ENCODE measurements at regions not wholly inside any gene's neighbourhood (a gene's known extent, or its start where the extent isn't known, plus 50 kb on each side); places are given as distances from the start of the nearest gene placed in this dataset.

DNA sequence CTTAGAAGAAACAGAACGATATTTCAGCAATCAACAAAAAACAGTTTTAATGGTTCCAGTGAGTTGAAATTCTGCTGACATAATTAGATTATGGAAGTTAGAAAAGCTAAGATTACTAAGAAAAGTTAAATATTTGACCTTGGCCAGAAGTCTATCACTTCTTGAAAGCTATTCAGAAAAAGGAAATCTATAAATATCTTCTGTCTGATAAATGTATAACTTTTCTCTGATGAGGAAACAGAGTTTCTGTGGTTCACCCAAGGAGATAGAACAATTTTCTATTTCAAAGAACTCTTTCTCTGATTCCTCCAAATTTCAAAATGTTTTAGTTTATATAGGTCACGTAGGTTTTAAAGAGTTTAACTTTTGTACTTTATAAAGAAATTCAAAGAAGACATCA lies 438.4 kb upstream of the CHORDC1 start:
- Histone ChIP-seq H2AK5ac (ENCODE audit: low read depth, low read length) (no peak overlapping the region), H3K79me1 (ENCODE audit: low read depth, low read length) (no peaks in the 10 kb centered on the region), H3K4me3 (ENCODE audit: low read length in 2 of 2) (no peak overlapping the region), H3K36me3 (replicated peaks in 1 of 2; ENCODE audit: control insufficient read depth in 2 of 2, insufficient read depth in 2 of 2, low read length in 2 of 2) (no peaks in the 10 kb centered on the region), H3K4me1 (ENCODE audit: control insufficient read depth in 2 of 2, insufficient read depth in 1 of 2, low read depth in 1 of 2, low read length in 2 of 2) (no peaks in the 10 kb centered on the region), H3K23ac (ENCODE audit: low read depth, low read length, poor library complexity) (no peak overlapping the region), H3K9ac (ENCODE audit: low read depth, low read length, poor library complexity) (no peak overlapping the region), H2BK15ac (ENCODE audit: low read length) (no peak overlapping the region), H3K4ac (ENCODE audit: low read length) (no peak overlapping the region), H3K27ac (replicated peaks; ENCODE audit: low read length) (no peak overlapping the region), H4K8ac (ENCODE audit: low read depth, low read length) (no peak overlapping the region), H2BK120ac (ENCODE audit: low read depth, low read length) (no peak overlapping the region), H4K91ac (ENCODE audit: low read depth, low read length, poor library complexity) (no peak overlapping the region), H3K14ac (ENCODE audit: low read length) (no peak overlapping the region), H2AFZ (ENCODE audit: low read length) (no peak overlapping the region), H2BK12ac (ENCODE audit: low read length) (no peak overlapping the region), H3K9me3 (replicated peaks in 1 of 2; ENCODE audit: control insufficient read depth in 2 of 2, insufficient read depth in 1 of 2, low read depth in 1 of 2, low read length in 2 of 2) (no peaks in the 10 kb centered on the region), H3K4me2 (ENCODE audit: insufficient read depth, low read length, poor library complexity, severe bottlenecking) (no peak overlapping the region), H3K27me3 (ENCODE audit: control insufficient read depth in 3 of 3, insufficient read depth in 3 of 3, low read depth in 1 of 3, low read length in 3 of 3) (no peaks in the 10 kb centered on the region), H2BK5ac (ENCODE audit: low read length) (no peak overlapping the region), H3K18ac (ENCODE audit: low read length) (no peak overlapping the region)
- no peak for DNase-seq (ENCODE audit: low spot score)
- no CpG with 5 or more reads among the region's 2 CpGs for WGBS, 2 donors (ENCODE audit: extremely low coverage in 2 of 2, insufficient read length in 2 of 2, insufficient replicate concordance in 1 of 2)

DNA sequence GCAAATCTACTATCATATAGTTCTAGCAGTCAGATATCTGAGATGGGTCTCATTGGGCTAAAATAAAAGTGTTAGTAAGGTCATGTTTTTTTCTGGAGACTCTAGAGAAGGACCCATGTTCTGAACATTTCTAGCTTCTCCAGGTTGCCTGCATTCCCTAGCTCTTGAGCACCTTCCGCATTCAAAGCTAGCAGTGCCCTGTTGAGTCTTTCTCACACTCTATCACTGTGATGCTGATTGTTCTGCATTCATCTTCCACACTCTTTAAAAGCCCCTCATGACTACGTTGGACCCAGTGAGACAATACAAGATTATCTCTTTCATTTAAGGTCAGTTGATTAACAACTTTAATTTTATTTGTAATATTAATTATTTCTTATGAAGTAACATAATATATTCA lies 433.3 kb upstream of the CHORDC1 start:
- Histone ChIP-seq H2BK5ac (ENCODE audit: low read length) (no peak overlapping the region), H4K91ac (ENCODE audit: low read depth, low read length, poor library complexity) (no peak overlapping the region)

DNA sequence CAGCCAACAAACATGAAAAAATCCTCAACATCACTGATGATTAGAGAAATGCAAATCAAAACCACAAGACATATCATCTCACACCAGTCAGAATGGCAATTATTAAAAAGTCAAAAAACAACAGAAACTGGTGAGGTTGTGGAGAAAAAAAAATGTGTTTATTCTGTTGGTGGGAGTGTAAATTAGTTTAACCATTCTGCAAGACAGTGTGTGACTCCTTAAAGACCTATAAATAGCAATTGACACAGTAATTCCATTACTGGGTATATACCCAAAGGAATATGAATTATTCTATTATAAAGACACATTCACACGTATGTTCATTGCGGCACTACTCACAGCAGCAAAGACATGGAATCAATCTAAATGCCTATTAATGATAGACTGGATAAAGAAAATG lies 427.3 kb upstream of the CHORDC1 start:
- no peak for DNase-seq (ENCODE audit: low spot score)
- H3K14ac ChIP-seq (ENCODE audit: low read length), result no peak overlapping the region
- H3K9ac ChIP-seq (ENCODE audit: low read depth, low read length, poor library complexity), result no peak overlapping the region
- H3K27me3 ChIP-seq (ENCODE audit: control insufficient read depth in 3 of 3, insufficient read depth in 3 of 3, low read depth in 1 of 3, low read length in 3 of 3), result no peaks in the 10 kb centered on the region
- no peak overlapping the region for H2BK12ac ChIP-seq (ENCODE audit: low read length)
- H2AK5ac ChIP-seq (ENCODE audit: low read depth, low read length), result no peak overlapping the region
- no peaks in the 10 kb centered on the region for H3K9me3 ChIP-seq (replicated peaks in 1 of 2; ENCODE audit: control insufficient read depth in 2 of 2, insufficient read depth in 1 of 2, low read depth in 1 of 2, low read length in 2 of 2)
- no peak overlapping the region for H4K8ac ChIP-seq (ENCODE audit: low read depth, low read length)
- H3K4me1 ChIP-seq (ENCODE audit: control insufficient read depth in 2 of 2, insufficient read depth in 1 of 2, low read depth in 1 of 2, low read length in 2 of 2), result no peaks in the 10 kb centered on the region
- no peak overlapping the region for H2BK15ac ChIP-seq (ENCODE audit: low read length)
- H2BK5ac ChIP-seq (ENCODE audit: low read length), result no peak overlapping the region
- H2BK120ac ChIP-seq (ENCODE audit: low read depth, low read length), result no peak overlapping the region
- no peak overlapping the region for H3K27ac ChIP-seq (replicated peaks; ENCODE audit: low read length)
- no peaks in the 10 kb centered on the region for H3K36me3 ChIP-seq (replicated peaks in 1 of 2; ENCODE audit: control insufficient read depth in 2 of 2, insufficient read depth in 2 of 2, low read length in 2 of 2)
- no peak overlapping the region for H2AFZ ChIP-seq (ENCODE audit: low read length)
- H3K18ac ChIP-seq (ENCODE audit: low read length), result no peak overlapping the region
- no peak overlapping the region for H3K4me3 ChIP-seq (ENCODE audit: low read length in 2 of 2)
- no peak overlapping the region for H3K4ac ChIP-seq (ENCODE audit: low read length)
- no CpG with 5 or more reads among the region's 2 CpGs for WGBS, 2 donors (ENCODE audit: extremely low coverage in 2 of 2, insufficient read length in 2 of 2, insufficient replicate concordance in 1 of 2)
- H4K91ac ChIP-seq (ENCODE audit: low read depth, low read length, poor library complexity), result no peak overlapping the region
- no peak overlapping the region for H3K4me2 ChIP-seq (ENCODE audit: insufficient read depth, low read length, poor library complexity, severe bottlenecking)
- no peaks in the 10 kb centered on the region for H3K79me1 ChIP-seq (ENCODE audit: low read depth, low read length)
- H3K23ac ChIP-seq (ENCODE audit: low read depth, low read length, poor library complexity), result no peak overlapping the region

More for the DNA sequence above, 433.3 kb upstream of the CHORDC1 start:
- no peaks in the 10 kb centered on the region for H3K4me1 ChIP-seq (ENCODE audit: control insufficient read depth in 2 of 2, insufficient read depth in 1 of 2, low read depth in 1 of 2, low read length in 2 of 2)
- H2BK120ac ChIP-seq (ENCODE audit: low read depth, low read length), result no peak overlapping the region
- H2AFZ ChIP-seq (ENCODE audit: low read length), result no peak overlapping the region
- no peak overlapping the region for H3K18ac ChIP-seq (ENCODE audit: low read length)
- no peak overlapping the region for H3K9ac ChIP-seq (ENCODE audit: low read depth, low read length, poor library complexity)
- no CpG with 5 or more reads among the region's 2 CpGs for WGBS, 2 donors (ENCODE audit: extremely low coverage in 2 of 2, insufficient read length in 2 of 2, insufficient replicate concordance in 1 of 2)
- H3K36me3 ChIP-seq (replicated peaks in 1 of 2; ENCODE audit: control insufficient read depth in 2 of 2, insufficient read depth in 2 of 2, low read length in 2 of 2), result no peaks in the 10 kb centered on the region
- no peak for DNase-seq (ENCODE audit: low spot score)
- no peak overlapping the region for H4K8ac ChIP-seq (ENCODE audit: low read depth, low read length)
- H3K79me1 ChIP-seq (ENCODE audit: low read depth, low read length), result no peaks in the 10 kb centered on the region
- no peak overlapping the region for H3K4me3 ChIP-seq (ENCODE audit: low read length in 2 of 2)
- H3K14ac ChIP-seq (ENCODE audit: low read length), result no peak overlapping the region
- no peak overlapping the region for H2AK5ac ChIP-seq (ENCODE audit: low read depth, low read length)
- H3K27ac ChIP-seq (replicated peaks; ENCODE audit: low read length), result no peak overlapping the region
- H2BK12ac ChIP-seq (ENCODE audit: low read length), result no peak overlapping the region
- H3K4ac ChIP-seq (ENCODE audit: low read length), result no peak overlapping the region
- H3K23ac ChIP-seq (ENCODE audit: low read depth, low read length, poor library complexity), result no peak overlapping the region
- no peak overlapping the region for H2BK15ac ChIP-seq (ENCODE audit: low read length)
- H3K27me3 ChIP-seq (ENCODE audit: control insufficient read depth in 3 of 3, insufficient read depth in 3 of 3, low read depth in 1 of 3, low read length in 3 of 3), result no peaks in the 10 kb centered on the region
- no peak overlapping the region for H3K4me2 ChIP-seq (ENCODE audit: insufficient read depth, low read length, poor library complexity, severe bottlenecking)
- H3K9me3 ChIP-seq (replicated peaks in 1 of 2; ENCODE audit: control insufficient read depth in 2 of 2, insufficient read depth in 1 of 2, low read depth in 1 of 2, low read length in 2 of 2), result no peaks in the 10 kb centered on the region

DNA sequence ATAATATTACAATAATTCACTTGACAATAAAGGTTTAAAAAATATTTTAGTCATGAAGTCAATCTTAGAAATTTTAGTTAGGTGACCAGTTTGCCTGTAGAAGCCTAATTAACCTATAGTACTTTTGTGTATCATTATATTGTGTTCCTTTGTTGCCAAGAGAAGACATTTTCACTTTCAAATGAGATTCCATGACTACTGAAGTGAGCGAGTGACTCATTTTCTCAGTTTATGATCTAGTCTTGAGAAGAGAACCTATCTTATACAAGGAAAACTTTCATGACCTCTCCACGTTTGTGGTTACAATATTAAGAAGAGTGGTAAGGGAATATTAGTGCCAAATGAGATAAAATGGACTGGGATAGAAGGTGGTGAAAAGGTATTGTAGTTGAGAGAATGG lies 423.9 kb upstream of the CHORDC1 start:
- no peak overlapping the region for H3K23ac ChIP-seq (ENCODE audit: low read depth, low read length, poor library complexity)
- H3K4me2 ChIP-seq (ENCODE audit: insufficient read depth, low read length, poor library complexity, severe bottlenecking), result no peak overlapping the region
- H2BK5ac ChIP-seq (ENCODE audit: low read length), result no peak overlapping the region
- H2BK120ac ChIP-seq (ENCODE audit: low read depth, low read length), result no peak overlapping the region
- no peak overlapping the region for H3K4ac ChIP-seq (ENCODE audit: low read length)
- no peak for DNase-seq (ENCODE audit: low spot score)
- no peaks in the 10 kb centered on the region for H3K9me3 ChIP-seq (replicated peaks in 1 of 2; ENCODE audit: control insufficient read depth in 2 of 2, insufficient read depth in 1 of 2, low read depth in 1 of 2, low read length in 2 of 2)
- no peaks in the 10 kb centered on the region for H3K4me1 ChIP-seq (ENCODE audit: control insufficient read depth in 2 of 2, insufficient read depth in 1 of 2, low read depth in 1 of 2, low read length in 2 of 2)
- H2BK15ac ChIP-seq (ENCODE audit: low read length), result no peak overlapping the region
- H3K4me3 ChIP-seq (ENCODE audit: low read length in 2 of 2), result no peak overlapping the region
- H3K36me3 ChIP-seq (replicated peaks in 1 of 2; ENCODE audit: control insufficient read depth in 2 of 2, insufficient read depth in 2 of 2, low read length in 2 of 2), result no peaks in the 10 kb centered on the region
- H4K8ac ChIP-seq (ENCODE audit: low read depth, low read length), result no peak overlapping the region
- no peaks in the 10 kb centered on the region for H3K79me1 ChIP-seq (ENCODE audit: low read depth, low read length)
- no peak overlapping the region for H3K27ac ChIP-seq (replicated peaks; ENCODE audit: low read length)
- H2AFZ ChIP-seq (ENCODE audit: low read length), result no peak overlapping the region
- H2BK12ac ChIP-seq (ENCODE audit: low read length), result no peak overlapping the region
- no peak overlapping the region for H3K9ac ChIP-seq (ENCODE audit: low read depth, low read length, poor library complexity)
- no peak overlapping the region for H3K14ac ChIP-seq (ENCODE audit: low read length)
- H4K91ac ChIP-seq (ENCODE audit: low read depth, low read length, poor library complexity), result no peak overlapping the region
- H2AK5ac ChIP-seq (ENCODE audit: low read depth, low read length), result no peak overlapping the region
- no CpG with 5 or more reads among the region's 2 CpGs for WGBS, 2 donors (ENCODE audit: extremely low coverage in 2 of 2, insufficient read length in 2 of 2, insufficient replicate concordance in 1 of 2)
- H3K27me3 ChIP-seq (ENCODE audit: control insufficient read depth in 3 of 3, insufficient read depth in 3 of 3, low read depth in 1 of 3, low read length in 3 of 3), result no peaks in the 10 kb centered on the region
- no peak overlapping the region for H3K18ac ChIP-seq (ENCODE audit: low read length)
